ENCODE measurements at regions not wholly inside any gene's neighbourhood (a gene's known extent, or its start where the extent isn't known, plus 50 kb on each side); places are given as distances from the start of the nearest gene placed in this dataset.
"Not testable (repeated sequence)": the region's sequence is repeated elsewhere in the genome, so short reads cannot be mapped to it uniquely, and the experiment has no call there.

- DNase-seq, result no peak
- in situ Hi-C loops (cut with MboI; ENCODE audit: low pct_unique_long_range_greater_than_20kb, low sequenced_read_pairs), result no loop called here
Measured at GRCh38 chr18:62629031-62629430, 86.3 kb upstream of the PHLPP1 start.

- in situ Hi-C loops (cut with MboI; ENCODE audit: low pct_unique_long_range_greater_than_20kb, low sequenced_read_pairs), result no loop called here
- no peak for DNase-seq
Measured at GRCh38 chr18:62631173-62631572, 84.2 kb upstream of the PHLPP1 start.

GRCh38 chr18:62632788-62633455, 82.4 kb upstream of the PHLPP1 start:
- in situ Hi-C loops (cut with MboI; ENCODE audit: low pct_unique_long_range_greater_than_20kb, low sequenced_read_pairs), result no loop called here
- DNase-seq, result no peak

- in situ Hi-C loops (cut with MboI; ENCODE audit: low pct_unique_long_range_greater_than_20kb, low sequenced_read_pairs), result no loop called here
- no peak for DNase-seq
Measured at GRCh38 chr18:62634458-62634857, 80.9 kb upstream of the PHLPP1 start.

GRCh38 chr18:62634979-62635630, 80.2 kb upstream of the PHLPP1 start:
- no peak for DNase-seq
- in situ Hi-C loops (cut with MboI; ENCODE audit: low pct_unique_long_range_greater_than_20kb, low sequenced_read_pairs), result no loop called here

- in situ Hi-C loops (cut with MboI; ENCODE audit: low pct_unique_long_range_greater_than_20kb, low sequenced_read_pairs), result no loop called here
- DNase-seq, result no peak
Measured at GRCh38 chr18:62637403-62637802, 77.9 kb upstream of the PHLPP1 start.

GRCh38 chr18:62637807-62638687, 77.3 kb upstream of the PHLPP1 start:
- DNase-seq, result peak; percentile 77
- in situ Hi-C loops (cut with MboI; ENCODE audit: low pct_unique_long_range_greater_than_20kb, low sequenced_read_pairs), result no loop called here

- DNase-seq, result no peak
- in situ Hi-C loops (cut with MboI; ENCODE audit: low pct_unique_long_range_greater_than_20kb, low sequenced_read_pairs), result no loop called here
Measured at GRCh38 chr18:62643181-62643580, 72.2 kb upstream of the PHLPP1 start.

GRCh38 chr18:62644773-62645172, 70.6 kb upstream of the PHLPP1 start:
- no peak for DNase-seq
- in situ Hi-C loops (cut with MboI; ENCODE audit: low pct_unique_long_range_greater_than_20kb, low sequenced_read_pairs), result no loop called here

- no peak for DNase-seq
- in situ Hi-C loops (cut with MboI; ENCODE audit: low pct_unique_long_range_greater_than_20kb, low sequenced_read_pairs), result no loop called here
Measured at GRCh38 chr18:62647179-62647578, 68.2 kb upstream of the PHLPP1 start.

- in situ Hi-C loops (cut with MboI; ENCODE audit: low pct_unique_long_range_greater_than_20kb, low sequenced_read_pairs), result no loop called here
Measured at GRCh38 chr18:62648045-62648678, 67.2 kb upstream of the PHLPP1 start.

GRCh38 chr18:62651276-62652056, 63.9 kb upstream of the PHLPP1 start:
- in situ Hi-C loops (cut with MboI; ENCODE audit: low pct_unique_long_range_greater_than_20kb, low sequenced_read_pairs), result no loop called here
- no peak for DNase-seq

More at GRCh38 chr18:62648045-62648678, 67.2 kb upstream of the PHLPP1 start:
- no peak for DNase-seq

GRCh38 chr18:62652057-62652629, 63.2 kb upstream of the PHLPP1 start:
- in situ Hi-C loops (cut with MboI; ENCODE audit: low pct_unique_long_range_greater_than_20kb, low sequenced_read_pairs); DNase-seq: not testable (repeated sequence)

- in situ Hi-C loops (cut with MboI; ENCODE audit: low pct_unique_long_range_greater_than_20kb, low sequenced_read_pairs), result no loop called here
- DNase-seq, result no peak
Measured at GRCh38 chr18:62655520-62656219, 59.7 kb upstream of the PHLPP1 start.

- in situ Hi-C loops (cut with MboI; ENCODE audit: low pct_unique_long_range_greater_than_20kb, low sequenced_read_pairs), result no loop called here
- DNase-seq, result no peak
Measured at GRCh38 chr18:62658028-62658427, 57.3 kb upstream of the PHLPP1 start.

- no peak for DNase-seq
- in situ Hi-C loops (cut with MboI; ENCODE audit: low pct_unique_long_range_greater_than_20kb, low sequenced_read_pairs), result no loop called here
Measured at GRCh38 chr18:62659698-62660097, 55.6 kb upstream of the PHLPP1 start.

- no peak for DNase-seq
- in situ Hi-C loops (cut with MboI; ENCODE audit: low pct_unique_long_range_greater_than_20kb, low sequenced_read_pairs), result no loop called here
Measured at GRCh38 chr18:62660691-62661090, 54.6 kb upstream of the PHLPP1 start.

GRCh38 chr18:62663731-62664336, 51.5 kb upstream of the PHLPP1 start:
- in situ Hi-C loops (cut with MboI; ENCODE audit: low pct_unique_long_range_greater_than_20kb, low sequenced_read_pairs), result no loop called here
- DNase-seq, result no peak
